Lower leg skin (tissue), 3 donors: ENCODE measurements at regions not wholly inside any gene's neighbourhood (a gene's known extent, or its start where the extent isn't known, plus 50 kb on each side); places are given as distances from the start of the nearest gene placed in this dataset.

Experiments
- POLR2A ChIP-seq, 2 donors: fragments of 450-650 bp; IDR thresholded peaks; one replicate each; pipeline ENCODE4 v1.6.1; 2016 to 2017; ENCODE audit warnings: antibody characterized with exemption in 2 of 2, mild to moderate bottlenecking in 1 of 2, moderate library complexity in 1 of 2
- TF ChIP-seq, protein P1 (sequence below), 3 donors: fragments of 450-650 bp; IDR thresholded peaks; one replicate each; pipeline ENCODE4 v1.5.1; 2016; ENCODE audit warnings: antibody characterized with exemption in 3 of 3, mild to moderate bottlenecking in 3 of 3, moderate library complexity in 2 of 3

DNA sequence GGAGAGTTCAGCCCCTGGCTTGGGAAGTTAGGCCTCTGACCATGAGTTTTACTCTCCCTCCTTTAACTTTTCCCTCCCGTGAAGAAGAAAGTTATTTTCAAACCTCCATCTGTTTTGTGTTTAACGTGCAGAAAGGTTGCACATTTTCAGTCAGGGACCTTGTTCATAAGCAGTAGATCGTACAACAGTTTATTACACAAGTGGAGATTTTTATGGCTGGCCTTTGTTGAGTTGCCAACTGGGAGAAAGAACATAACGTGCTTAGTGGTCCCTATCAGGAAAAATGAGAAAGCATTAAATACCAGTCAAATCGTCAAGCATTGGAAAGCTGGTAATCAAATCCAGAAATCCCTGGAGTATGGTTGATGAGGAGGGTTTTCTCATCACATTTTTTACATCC, 117.9 kb upstream of the MYOCD start:
- TF ChIP-seq, protein P1, sequence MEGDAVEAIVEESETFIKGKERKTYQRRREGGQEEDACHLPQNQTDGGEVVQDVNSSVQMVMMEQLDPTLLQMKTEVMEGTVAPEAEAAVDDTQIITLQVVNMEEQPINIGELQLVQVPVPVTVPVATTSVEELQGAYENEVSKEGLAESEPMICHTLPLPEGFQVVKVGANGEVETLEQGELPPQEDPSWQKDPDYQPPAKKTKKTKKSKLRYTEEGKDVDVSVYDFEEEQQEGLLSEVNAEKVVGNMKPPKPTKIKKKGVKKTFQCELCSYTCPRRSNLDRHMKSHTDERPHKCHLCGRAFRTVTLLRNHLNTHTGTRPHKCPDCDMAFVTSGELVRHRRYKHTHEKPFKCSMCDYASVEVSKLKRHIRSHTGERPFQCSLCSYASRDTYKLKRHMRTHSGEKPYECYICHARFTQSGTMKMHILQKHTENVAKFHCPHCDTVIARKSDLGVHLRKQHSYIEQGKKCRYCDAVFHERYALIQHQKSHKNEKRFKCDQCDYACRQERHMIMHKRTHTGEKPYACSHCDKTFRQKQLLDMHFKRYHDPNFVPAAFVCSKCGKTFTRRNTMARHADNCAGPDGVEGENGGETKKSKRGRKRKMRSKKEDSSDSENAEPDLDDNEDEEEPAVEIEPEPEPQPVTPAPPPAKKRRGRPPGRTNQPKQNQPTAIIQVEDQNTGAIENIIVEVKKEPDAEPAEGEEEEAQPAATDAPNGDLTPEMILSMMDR (IDR thresholded peaks at IDR 0.05), result no peak
- no peak for TF ChIP-seq POLR2A (IDR thresholded peaks at IDR 0.05)
